HEK293 (cell line): ENCODE measurements at regions not wholly inside any gene's neighbourhood (a gene's known extent, or its start where the extent isn't known, plus 50 kb on each side); places are given as distances from the start of the nearest gene placed in this dataset.

ENCODE experiments used
- CTCF ChIA-PET: fragments of 350-600 bp; formaldehyde crosslinking; extraction: SDS; loops from one replicate; lab custom pipeline; 2021; ENCODE audit warnings: antibody characterized with exemption; lab: Yijun Ruan, JAX
- POLR2A ChIA-PET: fragments of 300-600 bp; formaldehyde crosslinking; extraction: SDS; loops from one replicate; lab custom pipeline; 2020; ENCODE audit warnings: antibody characterized with exemption, inconsistent platforms; lab: Yijun Ruan, JAX
- H3K27ac ChIP-seq: fragments of 200-500 bp; sonication (Bioruptor generic); 2 replicates; pipeline ENCODE4 v1.5.1; 2014; ENCODE audit warnings: low read depth, low read length, control low read depth, inconsistent platforms; ENCODE audit errors: extremely low read depth
- H3K36me3 ChIP-seq, 2 experiments: fragments of 200-500 bp in 1 of 2; sonication (Bioruptor generic) in 1 of 2; 1 replicate in 1 of 2; 2 replicates in 1 of 2; pipeline ENCODE4 v1.5.1; 2014 to 2017; ENCODE audit warnings: inconsistent platforms in 2 of 2, low read length in 2 of 2; ENCODE audit not compliant: control insufficient read depth in 2 of 2, insufficient read depth in 1 of 2
- H3K4me1 ChIP-seq: fragments of 200-500 bp; sonication (Bioruptor generic); 2 replicates; pipeline ENCODE4 v1.5.1; 2014; ENCODE audit warnings: mild to moderate bottlenecking, low read length, inconsistent platforms; ENCODE audit not compliant: control insufficient read depth, insufficient read depth
- H3K4me3 ChIP-seq: 2 replicates; pipeline ENCODE4 v1.5.1; 2011; ENCODE audit warnings: low read depth, mild to moderate bottlenecking, control low read depth, low read length, moderate library complexity
- H3K9me3 ChIP-seq: fragments of 200-500 bp; sonication (Bioruptor generic); 2 replicates; pipeline ENCODE4 v1.5.1; 2014; ENCODE audit warnings: low read depth, low read length, inconsistent platforms; ENCODE audit not compliant: control insufficient read depth, insufficient read depth
- BCL11A ChIP-seq: fragments of 450-650 bp; formaldehyde crosslinking; IDR thresholded peaks from 2 replicates; pipeline ENCODE4 v1.5.1; 2016; ENCODE audit warnings: low read depth, missing biosample characterization, missing genetic modification characterization
- GLI2 ChIP-seq: fragments of 450-650 bp; formaldehyde crosslinking; IDR thresholded peaks from 2 replicates; pipeline ENCODE4; 2017; ENCODE audit warnings: missing biosample characterization, missing genetic modification characterization, low read depth, borderline replicate concordance
- GLIS2 ChIP-seq: fragments of 450-650 bp; formaldehyde crosslinking; IDR thresholded peaks from 2 replicates; pipeline ENCODE4 v1.5.1; 2016; ENCODE audit warnings: missing biosample characterization, missing genetic modification characterization
- HOXA7 ChIP-seq: sonication (generic); formaldehyde crosslinking; IDR thresholded peaks from 2 replicates; pipeline ENCODE4 v1.8.1; 2022; ENCODE audit warnings: missing genetic modification reagents, borderline replicate concordance
- KLF1 ChIP-seq: fragments of 450-650 bp; formaldehyde crosslinking; IDR thresholded peaks from 2 replicates; pipeline ENCODE4 v1.5.1; 2016; ENCODE audit warnings: missing biosample characterization, missing genetic modification characterization
- MZF1 ChIP-seq: fragments of 450-650 bp; formaldehyde crosslinking; IDR thresholded peaks from 2 replicates; pipeline ENCODE4 v1.5.1; 2017; ENCODE audit warnings: missing biosample characterization, missing genetic modification characterization, borderline replicate concordance
- SETDB1 ChIP-seq: IDR thresholded peaks from one replicate; pipeline ENCODE4 v1.6.1; 2017; ENCODE audit warnings: mild to moderate bottlenecking, low read length, moderate library complexity, mixed read lengths; ENCODE audit not compliant: insufficient read length
- ZBTB1 ChIP-seq: fragments of 450-650 bp; formaldehyde crosslinking; IDR thresholded peaks from 2 replicates; pipeline ENCODE4 v1.5.1; 2016; ENCODE audit warnings: missing biosample characterization, missing genetic modification characterization
- ZBTB11 ChIP-seq: fragments of 450-650 bp; formaldehyde crosslinking; conservative IDR thresholded peaks from 2 replicates; pipeline ENCODE4 v1.5.1; 2016; ENCODE audit warnings: low read depth, missing biosample characterization, missing genetic modification characterization
- ZEB2 ChIP-seq: fragments of 450-650 bp; formaldehyde crosslinking; IDR thresholded peaks from 2 replicates; pipeline ENCODE4 v1.5.1; 2016; ENCODE audit warnings: missing biosample characterization, missing genetic modification characterization
- ZFP41 ChIP-seq: fragments of 450-650 bp; formaldehyde crosslinking; IDR thresholded peaks from 2 replicates; pipeline ENCODE4 v1.5.1; 2016; ENCODE audit warnings: missing biosample characterization, missing genetic modification characterization, borderline replicate concordance
- ZNF114 ChIP-seq: fragments of 450-650 bp; formaldehyde crosslinking; IDR thresholded peaks from 2 replicates; pipeline ENCODE4 v1.5.0; 2017; ENCODE audit warnings: missing biosample characterization, missing genetic modification characterization
- ZNF174 ChIP-seq: fragments of 450-650 bp; formaldehyde crosslinking; IDR thresholded peaks from 2 replicates; pipeline ENCODE4 v1.5.0; 2017; ENCODE audit warnings: missing biosample characterization, mild to moderate bottlenecking, missing genetic modification characterization
- ZNF324 ChIP-seq: fragments of 450-650 bp; formaldehyde crosslinking; IDR thresholded peaks from 2 replicates; pipeline ENCODE4 v1.5.1; 2016; ENCODE audit warnings: missing biosample characterization, missing genetic modification characterization
- ZNF423 ChIP-seq: fragments of 450-650 bp; formaldehyde crosslinking; IDR thresholded peaks from 2 replicates; pipeline ENCODE4 v1.5.1; 2016; ENCODE audit warnings: missing biosample characterization, missing genetic modification characterization
- ZNF449 ChIP-seq: fragments of 450-650 bp; formaldehyde crosslinking; IDR thresholded peaks from 2 replicates; pipeline ENCODE4 v1.5.1; 2017; ENCODE audit warnings: missing biosample characterization, mild to moderate bottlenecking, missing genetic modification characterization, moderate library complexity
- ZNF548 ChIP-seq: fragments of 450-650 bp; formaldehyde crosslinking; IDR thresholded peaks from 2 replicates; pipeline ENCODE4 v1.5.1; 2016; ENCODE audit warnings: missing biosample characterization, missing genetic modification characterization
- ZNF837 ChIP-seq: fragments of 450-650 bp; formaldehyde crosslinking; IDR thresholded peaks from 2 replicates; pipeline ENCODE4 v1.5.1; 2016; ENCODE audit warnings: missing biosample characterization, missing genetic modification characterization
- ZSCAN18 ChIP-seq: fragments of 450-650 bp; formaldehyde crosslinking; IDR thresholded peaks from 2 replicates; pipeline ENCODE4 v1.5.1; 2016; ENCODE audit warnings: missing biosample characterization, missing genetic modification characterization
- ZSCAN23 ChIP-seq: fragments of 450-650 bp; formaldehyde crosslinking; IDR thresholded peaks from 2 replicates; pipeline ENCODE4 v1.5.1; 2016; ENCODE audit warnings: missing biosample characterization, missing genetic modification characterization

- H3K36me3 ChIP-seq = no peaks in the 10 kb centered on the region
- ChIA-PET POLR2A (no interaction called here), CTCF (interaction anchor here (0.5 to 2.0 kb wide), 5 partner anchors 9 to 209 kb away, joined by 3 to 5 read pairs (median 5); no protein-coding TSS in a partner anchor)
- H3K4me1 ChIP-seq = no peaks in the 10 kb centered on the region
- H3K4me3 ChIP-seq = no peak overlapping the region
- TF ChIP-seq ZNF423 = no peak
- TF ChIP-seq ZBTB11 (tag by site-specific recombination) = no peak
- H3K9me3 ChIP-seq = no peaks in the 10 kb centered on the region
- no peak overlapping the region for H3K27ac ChIP-seq
These were observed 251.3 kb downstream of the RPIA start for GRCh38 chr2:88942798-88943197.

- no peaks in the 10 kb centered on the region for H3K36me3 ChIP-seq
- POLR2A ChIA-PET = no interaction called here
- CTCF ChIA-PET = interaction anchor here (2.4 kb wide), 1 partner anchor 69 kb away, joined by 13 read pairs; no protein-coding TSS in a partner anchor
- no peaks in the 10 kb centered on the region for H3K4me1 ChIP-seq
- H3K27ac ChIP-seq = no peak overlapping the region
- no peak overlapping the region for H3K4me3 ChIP-seq
- H3K9me3 ChIP-seq = no peaks in the 10 kb centered on the region
- TF ChIP-seq ZNF174 (tag by site-specific recombination) (no peak), BCL11A (no peak), ZNF548 (tag by site-specific recombination) (no peak), ZBTB1 (tag by site-specific recombination) (no peak), ZNF449 (tag by site-specific recombination) (no peak), GLIS2 (tag by site-specific recombination) (no peak), ZNF114 (tag by site-specific recombination) (no peak), KLF1 (tag by site-specific recombination) (no peak), HOXA7 (CRISPR knock-in tag) (no peak), SETDB1 (no peak), ZSCAN23 (tag by site-specific recombination) (no peak), ZNF324 (tag by site-specific recombination) (no peak), ZFP41 (no peak), ZSCAN18 (no peak), MZF1 (tag by site-specific recombination) (no peak), GLI2 (tag by site-specific recombination) (no peak), ZEB2 (no peak), ZNF837 (tag by site-specific recombination) (no peak)
These were observed 257.9 kb downstream of the RPIA start for GRCh38 chr2:88949336-88949735.
